IMR-90 (cell line): ENCODE measurements at regions not wholly inside any gene's neighbourhood (a gene's known extent, or its start where the extent isn't known, plus 50 kb on each side); places are given as distances from the start of the nearest gene placed in this dataset.

ENCODE experiments used
- ATAC-seq: fragments of 200-7000 bp; cut with Tn5 transposase; 2 replicates; pipeline ENCODE4 v1.9.1; 2020; ENCODE audit warnings: low read depth, mild to moderate bottlenecking, moderate library complexity
- BruUV-seq: library from RNA; stranded (reverse); fragments of 400-500 nt; replicated peaks from 2 replicates; lab custom pipeline; 2021; lab: Mats Ljungman, UMichigan
- CTCF ChIA-PET: fragments of 300-600 bp; formaldehyde crosslinking; extraction: SDS; loops from one replicate; lab custom pipeline; 2021; ENCODE audit warnings: antibody characterized with exemption; lab: Yijun Ruan, JAX
- POLR2A ChIA-PET: fragments of 300-600 bp; sonication (Branson Sonifier 250); formaldehyde crosslinking; loops from one replicate; lab custom pipeline; 2022; ENCODE audit warnings: antibody characterized with exemption; ENCODE audit not compliant: unreplicated experiment; lab: Charles Lee
- DNase-seq: peaks from one replicate; pipeline ENCODE4 v3.0.0; 2013
- H2AFZ ChIP-seq: replicated peaks from 2 replicates; pipeline ENCODE3; 2013; ENCODE audit warnings: low read length, mild to moderate bottlenecking; ENCODE audit not compliant: poor library complexity
- H2AK5ac ChIP-seq: 2 replicates; pipeline ENCODE4 v1.6.1; 2013; ENCODE audit warnings: low read depth, low read length, inconsistent platforms
- H2AK9ac ChIP-seq: replicated peaks from 2 replicates; pipeline ENCODE3; 2013; ENCODE audit warnings: mild to moderate bottlenecking, low read depth, low read length, moderate library complexity; ENCODE audit not compliant: poor library complexity
- H2BK120ac ChIP-seq: 2 replicates; pipeline ENCODE4 v1.6.1; 2013; ENCODE audit warnings: low read depth, low read length, inconsistent platforms
- H2BK15ac ChIP-seq: 3 replicates; pipeline ENCODE4 v1.6.1; 2013; ENCODE audit warnings: low read depth, low read length, inconsistent platforms
- H2BK20ac ChIP-seq: 2 replicates; pipeline ENCODE4 v1.6.1; 2013; ENCODE audit warnings: low read depth, mild to moderate bottlenecking, inconsistent platforms, low read length, moderate library complexity
- H2BK5ac ChIP-seq: 2 replicates; pipeline ENCODE4 v1.6.1; 2013; ENCODE audit warnings: mild to moderate bottlenecking, low read depth, low read length, inconsistent platforms; ENCODE audit not compliant: poor library complexity, severe bottlenecking
- H3K14ac ChIP-seq: replicated peaks from 2 replicates; pipeline ENCODE4 v1.6.1; 2013; ENCODE audit warnings: low read depth, low read length, inconsistent platforms
- H3K18ac ChIP-seq: 2 replicates; pipeline ENCODE4 v1.6.1; 2013; ENCODE audit warnings: low read depth, low read length, control low read depth
- H3K23ac ChIP-seq: 2 replicates; pipeline ENCODE4 v1.6.1; 2013; ENCODE audit warnings: low read depth, low read length, inconsistent platforms
- H3K27ac ChIP-seq: 2 replicates; pipeline ENCODE4 v1.5.1; 2013; ENCODE audit warnings: mild to moderate bottlenecking, control low read depth, low read length; ENCODE audit not compliant: insufficient read depth
- H3K27me3 ChIP-seq: 2 replicates; pipeline ENCODE4 v1.6.1; 2013; ENCODE audit warnings: low read length; ENCODE audit not compliant: control insufficient read depth, insufficient read depth
- H3K36me3 ChIP-seq: 2 replicates; pipeline ENCODE4 v1.6.1; 2013; ENCODE audit warnings: low read length, mixed read lengths; ENCODE audit not compliant: control insufficient read depth, insufficient read depth
- H3K4ac ChIP-seq: 2 replicates; pipeline ENCODE4 v1.6.1; 2013; ENCODE audit warnings: low read depth, low read length, inconsistent platforms
- H3K4me1 ChIP-seq: 2 replicates; pipeline ENCODE4 v1.6.1; 2013; ENCODE audit warnings: low read length, mixed read lengths; ENCODE audit not compliant: control insufficient read depth, insufficient read depth
- H3K4me2 ChIP-seq: 2 replicates; pipeline ENCODE4 v1.6.1; 2013; ENCODE audit warnings: low read depth, mild to moderate bottlenecking, control low read depth, low read length, moderate library complexity
- H3K4me3 ChIP-seq: 2 replicates; pipeline ENCODE4 v1.5.1; 2013; ENCODE audit warnings: low read depth, mild to moderate bottlenecking, control low read depth, low read length, moderate library complexity; ENCODE audit not compliant: insufficient read depth
- H3K56ac ChIP-seq: 2 replicates; pipeline ENCODE4 v1.6.1; 2013; ENCODE audit warnings: low read length, inconsistent platforms; ENCODE audit not compliant: insufficient read depth; ENCODE audit errors: extremely low read depth
- H3K79me1 ChIP-seq, 2 experiments: 2 replicates each; pipeline ENCODE4 v1.6.1; 2013; ENCODE audit warnings: low read length in 2 of 2, inconsistent platforms in 1 of 2, low read depth in 1 of 2
- H3K9ac ChIP-seq: 2 replicates; pipeline ENCODE4 v1.6.1; 2013; ENCODE audit warnings: low read depth, low read length, control low read depth
- H3K9me1 ChIP-seq: 2 replicates; pipeline ENCODE4 v1.6.1; 2013; ENCODE audit warnings: low read length, inconsistent platforms; ENCODE audit not compliant: insufficient read depth
- H3K9me3 ChIP-seq: 2 replicates; pipeline ENCODE4 v1.6.1; 2013; ENCODE audit warnings: low read length; ENCODE audit not compliant: control insufficient read depth, insufficient read depth
- H4K20me1 ChIP-seq: 2 replicates; pipeline ENCODE4 v1.6.1; 2013; ENCODE audit warnings: low read length, inconsistent platforms; ENCODE audit not compliant: insufficient read depth
- H4K5ac ChIP-seq: 2 replicates; pipeline ENCODE4 v1.6.1; 2013; ENCODE audit warnings: mild to moderate bottlenecking, low read depth, low read length, control low read depth
- H4K8ac ChIP-seq, 2 experiments: 2 replicates each; pipeline ENCODE4 v1.6.1; 2013; ENCODE audit warnings: low read depth in 2 of 2, low read length in 2 of 2, control low read depth in 1 of 2, inconsistent platforms in 1 of 2
- H4K91ac ChIP-seq: 2 replicates; pipeline ENCODE4 v1.6.1; 2013; ENCODE audit warnings: low read depth, low read length, inconsistent platforms; ENCODE audit not compliant: insufficient read depth
- BHLHE40 ChIP-seq: fragments of 150-350 bp; IDR thresholded peaks from 2 replicates; pipeline ENCODE4 v1.6.1; 2016; ENCODE audit warnings: mild to moderate bottlenecking, low read depth, low read length
- CEBPB ChIP-seq: IDR thresholded peaks from 2 replicates; pipeline ENCODE4 v1.6.1; 2012; ENCODE audit warnings: low read depth, low read length, improper control_type of control experiment
- MAFK ChIP-seq: IDR thresholded peaks from 2 replicates; pipeline ENCODE4 v1.6.1; 2012; ENCODE audit warnings: low read depth, low read length, improper control_type of control experiment
- MAZ ChIP-seq: IDR thresholded peaks from 2 replicates; pipeline ENCODE4 v1.6.1; 2012; ENCODE audit warnings: low read depth, mild to moderate bottlenecking, low read length, improper control_type of control experiment, moderate library complexity, borderline replicate concordance
- NFE2L2 ChIP-seq: fragments of 150-350 bp; IDR thresholded peaks from 2 replicates; pipeline ENCODE4 v1.6.1; 2016; ENCODE audit warnings: low read depth, mild to moderate bottlenecking, low read length
- RFX5 ChIP-seq: IDR thresholded peaks from 2 replicates; pipeline ENCODE4 v1.8.0; 2012; ENCODE audit warnings: low read depth, mild to moderate bottlenecking, low read length, moderate library complexity
- SMC3 ChIP-seq: fragments of 150-350 bp; IDR thresholded peaks from 2 replicates; pipeline ENCODE4 v1.6.1; 2016; ENCODE audit warnings: low read depth, mild to moderate bottlenecking, antibody characterized with exemption, low read length, moderate library complexity
- WGBS, 2 experiments: methylation state at CpG; one replicate each; pipeline versions ENCODE4 v1.1.5 to v1.1.7; 2013; ENCODE audit warnings: missing lambda C conversion rate in 2 of 2; ENCODE audit not compliant: insufficient read length in 1 of 2; ENCODE audit errors: extremely low coverage in 2 of 2; 5-methylcytosine and 5-hydroxymethylcytosine counted together
- dilution Hi-C: fragments of 300-500 bp; cut with HindIII; formaldehyde crosslinking; loops from one replicate; pipeline ENCODE4 v1.14.3; 2018; ENCODE audit warnings: low sequenced_read_pairs; ENCODE audit not compliant: unreplicated experiment
- in situ Hi-C: fragments of 300-500 bp; cut with MboI; formaldehyde crosslinking; loops from 3 replicates; pipeline ENCODE4 v1.14.3; 2019; ENCODE audit warnings: low sequenced_read_pairs, inconsistent platforms, mixed read lengths
- intact Hi-C: fragments of 100-400 bp; cut with micrococcal nuclease; formaldehyde crosslinking; loops from 2 replicates; pipeline ENCODE4 v1.10.0; 2022
- TF ChIP-seq, protein P1 (sequence below): conservative IDR thresholded peaks from 2 replicates; pipeline ENCODE4 v1.5.1; 2012; ENCODE audit warnings: mild to moderate bottlenecking, low read depth, low read length, improper control_type of control experiment

DNA sequence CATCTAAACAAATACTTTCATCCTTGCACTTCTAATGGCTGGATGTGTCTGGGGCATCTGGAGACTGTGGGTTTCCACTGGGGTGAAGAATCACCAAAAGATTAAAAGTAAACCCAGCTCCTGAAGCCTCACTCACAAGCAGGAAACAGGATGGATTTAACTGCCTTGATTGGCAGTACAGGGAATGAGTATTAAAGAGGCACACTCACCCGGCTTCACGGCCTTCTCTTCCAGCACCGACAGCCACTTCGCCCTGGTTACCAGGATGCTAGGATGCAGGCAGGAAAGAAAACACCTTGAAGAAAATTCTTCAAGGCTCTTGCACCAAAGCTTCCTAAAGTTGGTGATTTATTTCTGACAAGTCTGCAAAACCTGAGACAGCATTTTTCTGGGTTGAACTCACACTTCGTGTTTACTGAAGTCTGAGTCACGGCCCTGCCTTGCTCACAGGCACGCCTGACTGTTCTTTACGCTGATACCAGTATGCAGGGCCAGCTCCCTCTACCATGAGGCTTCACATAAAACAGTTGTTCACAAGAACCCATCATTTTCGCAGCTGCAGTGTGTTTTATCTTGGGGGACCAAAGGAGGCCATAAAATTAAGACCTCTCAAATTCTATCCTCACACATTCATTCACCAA is 56.5 kb upstream of the ZNF354A start:
- ATAC-seq (peak; percentile 97), DNase-seq (peak; percentile 58)
- ChIA-PET POLR2A (no interaction called here), CTCF (no interaction called here)
- TF ChIP-seq, protein P1, sequence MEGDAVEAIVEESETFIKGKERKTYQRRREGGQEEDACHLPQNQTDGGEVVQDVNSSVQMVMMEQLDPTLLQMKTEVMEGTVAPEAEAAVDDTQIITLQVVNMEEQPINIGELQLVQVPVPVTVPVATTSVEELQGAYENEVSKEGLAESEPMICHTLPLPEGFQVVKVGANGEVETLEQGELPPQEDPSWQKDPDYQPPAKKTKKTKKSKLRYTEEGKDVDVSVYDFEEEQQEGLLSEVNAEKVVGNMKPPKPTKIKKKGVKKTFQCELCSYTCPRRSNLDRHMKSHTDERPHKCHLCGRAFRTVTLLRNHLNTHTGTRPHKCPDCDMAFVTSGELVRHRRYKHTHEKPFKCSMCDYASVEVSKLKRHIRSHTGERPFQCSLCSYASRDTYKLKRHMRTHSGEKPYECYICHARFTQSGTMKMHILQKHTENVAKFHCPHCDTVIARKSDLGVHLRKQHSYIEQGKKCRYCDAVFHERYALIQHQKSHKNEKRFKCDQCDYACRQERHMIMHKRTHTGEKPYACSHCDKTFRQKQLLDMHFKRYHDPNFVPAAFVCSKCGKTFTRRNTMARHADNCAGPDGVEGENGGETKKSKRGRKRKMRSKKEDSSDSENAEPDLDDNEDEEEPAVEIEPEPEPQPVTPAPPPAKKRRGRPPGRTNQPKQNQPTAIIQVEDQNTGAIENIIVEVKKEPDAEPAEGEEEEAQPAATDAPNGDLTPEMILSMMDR = no peak
- TF ChIP-seq MAZ (no peak), BHLHE40 (peak; percentile 78; the same call in 1 of the 2 replicates), CEBPB (no peak), NFE2L2 (no peak), MAFK (peak; percentile 54; the same call in 1 of the 2 replicates), SMC3 (no peak), RFX5 (no peak)
- no peak overlapping the region for H2BK120ac ChIP-seq
- H2BK15ac ChIP-seq = no peak overlapping the region
- no peak overlapping the region for H2AFZ ChIP-seq
- peaks cover 49% of the 10 kb centered on the region for H3K9me3 ChIP-seq
- dilution Hi-C loops = no loop called here
- no peaks in the 10 kb centered on the region for H3K36me3 ChIP-seq
- H4K91ac ChIP-seq = no peak overlapping the region
- no peak overlapping the region for H3K4me3 ChIP-seq
- BruUV-seq = no TSS peak
- no peaks in the 10 kb centered on the region for H3K9me1 ChIP-seq
- no peak overlapping the region for H2AK9ac ChIP-seq
- H3K4me2 ChIP-seq = no peak overlapping the region
- no peaks in the 10 kb centered on the region for H4K20me1 ChIP-seq
- H3K18ac ChIP-seq = no peak overlapping the region
- H3K4me1 ChIP-seq = no peaks in the 10 kb centered on the region
- no peak overlapping the region for H2AK5ac ChIP-seq
- no peak overlapping the region for H3K23ac ChIP-seq
- in situ Hi-C loops = no loop called here
- H3K56ac ChIP-seq = no peak overlapping the region
- H3K27ac ChIP-seq = no peak overlapping the region
- 0% methylated on average over 2 of the region's 9 CpGs; no CpG with 5 or more reads in 1 of the 2 experiments for WGBS, 2 experiments
- H2BK20ac ChIP-seq = no peak overlapping the region
- H4K5ac ChIP-seq = no peak overlapping the region
- no peaks in the 10 kb centered on the region for H3K79me1 ChIP-seq
- H2BK5ac ChIP-seq = no peak overlapping the region
- no peak overlapping the region for H3K9ac ChIP-seq
- no peaks in the 10 kb centered on the region for H3K27me3 ChIP-seq
- H3K14ac ChIP-seq = no peak overlapping the region
- H4K8ac ChIP-seq = no peak overlapping the region
- intact Hi-C loops = no loop called here
- H3K4ac ChIP-seq = no peak overlapping the region
